Ascending aorta (tissue), 2 donors: ENCODE measurements at regions not wholly inside any gene's neighbourhood (a gene's known extent, or its start where the extent isn't known, plus 50 kb on each side); places are given as distances from the start of the nearest gene placed in this dataset.
"Not testable (repeated sequence)": the region's sequence is repeated elsewhere in the genome, so short reads cannot be mapped to it uniquely, and the experiment has no call there.

Source experiments
- DNase-seq, 2 donors: peaks; one replicate each; pipeline ENCODE4 v3.0.0-alpha.2; 2019; ENCODE audit warnings: low spot score in 2 of 2
- H3K27ac ChIP-seq, 2 donors: fragments of 200-600 bp; sonication (generic); one replicate each; pipeline ENCODE4 v1.5.1; 2016 to 2017; ENCODE audit warnings: mild to moderate bottlenecking in 1 of 2
- H3K27me3 ChIP-seq: fragments of 200-600 bp; sonication (generic); one replicate; pipeline ENCODE4 v1.5.1; 2017
- H3K36me3 ChIP-seq, 2 donors: fragments of 200-600 bp; sonication (generic); one replicate each; pipeline ENCODE4 v1.5.1; 2016
- H3K4me1 ChIP-seq, 2 donors: fragments of 200-600 bp; sonication (generic); one replicate each; pipeline ENCODE4 v1.5.1; 2016 to 2017; ENCODE audit warnings: mild to moderate bottlenecking in 1 of 2
- H3K4me3 ChIP-seq, 2 donors: fragments of 200-600 bp; sonication (generic); one replicate each; pipeline ENCODE4 v1.5.1; 2016 to 2017; ENCODE audit warnings: mild to moderate bottlenecking in 1 of 2
- H3K9me3 ChIP-seq, 2 donors: fragments of 200-600 bp; sonication (generic); one replicate each; pipeline ENCODE4 v1.5.1; 2016
- CTCF ChIP-seq, 3 experiments: fragments of 200-600 bp in 2 of 3; fragments of 450-650 bp in 1 of 3; sonication (generic) in 2 of 3; IDR thresholded peaks; one replicate each; pipeline ENCODE4 v1.5.1; 2016 to 2019; ENCODE audit warnings: antibody characterized with exemption in 3 of 3, mild to moderate bottlenecking in 1 of 3, moderate library complexity in 1 of 3
- intact Hi-C: fragments of 100-400 bp; cut with DNase I; formaldehyde crosslinking; loops from one replicate; pipeline ENCODE4 v1.15.1; 2023

GRCh38 chr18:24603151-24603550 is 142.7 kb downstream of the HRH4 start:
- no peak overlapping the region for H3K27ac ChIP-seq
- H3K27me3 ChIP-seq: no peaks in the 10 kb centered on the region
- H3K9me3 ChIP-seq: no peaks in the 10 kb centered on the region
- H3K4me1 ChIP-seq: no peaks in the 10 kb centered on the region
- TF ChIP-seq CTCF (IDR thresholded peaks at IDR 0.05): no peak
- no peak for DNase-seq
- no peak overlapping the region for H3K4me3 ChIP-seq
- H3K36me3 ChIP-seq: no peaks in the 10 kb centered on the region
- intact Hi-C loops: loop anchor here (5.0 kb wide), 1 partner anchor 1294 kb away; no protein-coding TSS in a partner anchor

GRCh38 chr18:24605444-24605843 is 145.0 kb downstream of the HRH4 start:
- intact Hi-C loops: no loop called here
- Histone ChIP-seq H3K27me3 (no peaks in the 10 kb centered on the region), H3K4me3 (no peak overlapping the region), H3K36me3 (no peaks in the 10 kb centered on the region), H3K9me3 (no peaks in the 10 kb centered on the region), H3K4me1 (no peaks in the 10 kb centered on the region), H3K27ac (no peak overlapping the region)
- DNase-seq: no peak
- TF ChIP-seq CTCF (IDR thresholded peaks at IDR 0.05): no peak

GRCh38 chr18:24609254-24609653 is 148.8 kb downstream of the HRH4 start:
- no peaks in the 10 kb centered on the region for H3K36me3 ChIP-seq
- H3K4me3 ChIP-seq: no peak overlapping the region
- no peak for DNase-seq
- no peak overlapping the region for H3K27ac ChIP-seq
- no peaks in the 10 kb centered on the region for H3K27me3 ChIP-seq
- H3K4me1 ChIP-seq: no peaks in the 10 kb centered on the region
- intact Hi-C loops: no loop called here
- H3K9me3 ChIP-seq: no peaks in the 10 kb centered on the region
- TF ChIP-seq CTCF (IDR thresholded peaks at IDR 0.05): no peak

- no peaks in the 10 kb centered on the region for H3K9me3 ChIP-seq
- no peak for TF ChIP-seq CTCF (IDR thresholded peaks at IDR 0.05)
- H3K36me3 ChIP-seq: no peaks in the 10 kb centered on the region
- no peaks in the 10 kb centered on the region for H3K27me3 ChIP-seq
- DNase-seq: no peak
- no peak overlapping the region for H3K27ac ChIP-seq
- intact Hi-C loops: no loop called here
- H3K4me3 ChIP-seq: no peak overlapping the region
- H3K4me1 ChIP-seq: no peaks in the 10 kb centered on the region
Observed at GRCh38 chr18:24611075-24611474, 150.6 kb downstream of the HRH4 start.

GRCh38 chr18:24613896-24614640 is 153.6 kb downstream of the HRH4 start:
- Histone ChIP-seq H3K9me3 (no peaks in the 10 kb centered on the region), H3K4me1 (no peaks in the 10 kb centered on the region), H3K27ac (no peak overlapping the region), H3K36me3 (no peaks in the 10 kb centered on the region), H3K27me3 (no peaks in the 10 kb centered on the region), H3K4me3 (no peak overlapping the region)
- TF ChIP-seq CTCF (IDR thresholded peaks at IDR 0.05): no peak
- no peak for DNase-seq
- intact Hi-C loops: no loop called here

GRCh38 chr18:24616653-24617052 is 156.2 kb downstream of the HRH4 start:
- Histone ChIP-seq H3K27me3 (no peaks in the 10 kb centered on the region), H3K27ac (no peak overlapping the region), H3K4me1 (no peaks in the 10 kb centered on the region), H3K4me3 (no peak overlapping the region), H3K36me3 (no peaks in the 10 kb centered on the region), H3K9me3 (no peaks in the 10 kb centered on the region)
- intact Hi-C loops: no loop called here
- no peak for TF ChIP-seq CTCF (IDR thresholded peaks at IDR 0.05)
- no peak for DNase-seq

GRCh38 chr18:24624421-24624820 is 164.0 kb downstream of the HRH4 start:
- H3K4me3 ChIP-seq, H3K9me3 ChIP-seq, H3K4me1 ChIP-seq, intact Hi-C loops, H3K27ac ChIP-seq, H3K27me3 ChIP-seq, H3K36me3 ChIP-seq, DNase-seq: not testable (repeated sequence)
